CD1c-positive myeloid dendritic cell (primary cell): ENCODE measurements at regions not wholly inside any gene's neighbourhood (a gene's known extent, or its start where the extent isn't known, plus 50 kb on each side); places are given as distances from the start of the nearest gene placed in this dataset.

Experiments
- DNase-seq: peaks from one replicate; pipeline ENCODE4 v3.0.0-alpha.2; 2016; ENCODE audit errors: extremely low spot score

GRCh38 chr14:71863766-71864165 is 68.5 kb upstream of the RGS6 start:
- no peak for DNase-seq
